ENCODE measurements at regions not wholly inside any gene's neighbourhood (a gene's known extent, or its start where the extent isn't known, plus 50 kb on each side); places are given as distances from the start of the nearest gene placed in this dataset.
"Not testable (repeated sequence)": the region's sequence is repeated elsewhere in the genome, so short reads cannot be mapped to it uniquely, and the experiment has no call there.

GRCh38 chrY:20891440-20892160, 135.7 kb downstream of the RPS4Y2 start:
- DNase-seq: no peak

- DNase-seq: peak; percentile 2
These were observed 169.6 kb downstream of the RPS4Y2 start for GRCh38 chrY:20925350-20926091.

GRCh38 chrY:20929691-20930342, 173.9 kb downstream of the RPS4Y2 start:
- no peak for DNase-seq

GRCh38 chrY:20936709-20937251, 180.9 kb downstream of the RPS4Y2 start:
- not testable (repeated sequence) for DNase-seq

- no peak for DNase-seq
These were observed 205.6 kb downstream of the RPS4Y2 start for GRCh38 chrY:20961512-20961911.

GRCh38 chrY:20967828-20968227, 211.9 kb downstream of the RPS4Y2 start:
- no peak for DNase-seq

GRCh38 chrY:20968237-20968636, 212.3 kb downstream of the RPS4Y2 start:
- no peak for DNase-seq

GRCh38 chrY:20971371-20971770, 215.5 kb downstream of the RPS4Y2 start:
- no peak for DNase-seq

- no peak for DNase-seq
These were observed 230.1 kb downstream of the RPS4Y2 start for GRCh38 chrY:20986037-20986436.

GRCh38 chrY:20990123-20990522, 234.2 kb downstream of the RPS4Y2 start:
- no peak for DNase-seq

- no peak for DNase-seq
These were observed 235.1 kb downstream of the RPS4Y2 start for GRCh38 chrY:20990869-20991548.

- DNase-seq: no peak
These were observed 241.4 kb downstream of the RPS4Y2 start for GRCh38 chrY:20997355-20997754.

- peak; percentile 16 for DNase-seq
These were observed 242.1 kb downstream of the RPS4Y2 start for GRCh38 chrY:20998016-20998415.

GRCh38 chrY:20998483-20998882, 242.6 kb downstream of the RPS4Y2 start:
- DNase-seq: no peak

- no peak for DNase-seq
These were observed 245.2 kb downstream of the RPS4Y2 start for GRCh38 chrY:21001102-21001501.

GRCh38 chrY:21003059-21003458, 247.2 kb downstream of the RPS4Y2 start:
- DNase-seq: no peak

GRCh38 chrY:21005531-21005930, 249.6 kb downstream of the RPS4Y2 start:
- no peak for DNase-seq

- DNase-seq: no peak
These were observed 265.9 kb downstream of the RPS4Y2 start for GRCh38 chrY:21021811-21022210.

GRCh38 chrY:21022326-21023044, 266.6 kb downstream of the RPS4Y2 start:
- peak; percentile 30 for DNase-seq

GRCh38 chrY:21023906-21024305, 268.0 kb downstream of the RPS4Y2 start:
- no peak for DNase-seq

- DNase-seq: no peak
These were observed 272.6 kb downstream of the RPS4Y2 start for GRCh38 chrY:21028506-21028905.

- no peak for DNase-seq
These were observed 277.5 kb downstream of the RPS4Y2 start for GRCh38 chrY:21033363-21033762.
